Urinary bladder (tissue), 3 donors: ENCODE measurements at regions not wholly inside any gene's neighbourhood (a gene's known extent, or its start where the extent isn't known, plus 50 kb on each side); places are given as distances from the start of the nearest gene placed in this dataset.
A peak's percentile ranks its signal among the peaks of the same experiment; 100 is the strongest.

ENCODE experiments used
- DNase-seq: peaks from one replicate; pipeline ENCODE4 v3.0.0-alpha.2; 2015; ENCODE audit errors: extremely low spot score
- H3K27ac ChIP-seq: one replicate; pipeline ENCODE4 v1.5.1; 2013; ENCODE audit warnings: low read depth, mild to moderate bottlenecking, moderate library complexity
- H3K36me3 ChIP-seq: one replicate; pipeline ENCODE4 v1.6.1; 2013; ENCODE audit warnings: mild to moderate bottlenecking, moderate library complexity; ENCODE audit not compliant: insufficient read depth
- H3K4me1 ChIP-seq: one replicate; pipeline ENCODE4 v1.6.1; 2013; ENCODE audit warnings: mild to moderate bottlenecking, moderate library complexity; ENCODE audit not compliant: insufficient read depth
- H3K4me3 ChIP-seq: one replicate; pipeline ENCODE4 v1.5.1; 2013; ENCODE audit warnings: low read depth, low read length
- WGBS: extraction: QIAGEN DNeasy Blood & Tissue Kit; methylation state at CpG from one replicate; pipeline ENCODE4 v1.1.7; 2013; 5-methylcytosine and 5-hydroxymethylcytosine counted together
- donor health status: healthy with polysubstance abuse.
- donor health status: healthy.

DNA sequence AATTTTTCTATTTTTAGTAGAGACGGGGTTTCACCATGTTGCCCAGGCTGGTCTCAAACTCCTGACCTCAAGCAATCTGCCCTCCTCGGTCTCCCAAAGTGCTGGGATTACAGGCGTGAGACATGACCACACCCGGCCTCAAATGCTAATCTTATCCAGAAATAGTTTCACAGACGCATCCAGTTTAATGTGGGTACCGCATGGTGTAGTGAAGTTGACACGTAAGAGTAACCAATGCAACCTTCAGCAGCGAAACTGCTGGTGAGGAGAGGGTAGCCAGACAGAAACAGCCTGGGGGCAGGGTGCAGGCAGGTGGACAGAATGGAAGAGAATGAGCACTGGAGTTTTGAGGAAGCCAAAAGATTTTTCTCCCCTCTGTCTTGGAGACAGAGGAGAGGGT is 63.5 kb upstream of the FAM180A start:
- no peak overlapping the region for H3K4me3 ChIP-seq
- no peak for DNase-seq
- H3K4me1 ChIP-seq: no peaks in the 10 kb centered on the region
- H3K27ac ChIP-seq: peak overlapping the region; percentile 11
- 77% methylated on average over 8 of the region's 8 CpGs for WGBS
- H3K36me3 ChIP-seq: no peaks in the 10 kb centered on the region

DNA sequence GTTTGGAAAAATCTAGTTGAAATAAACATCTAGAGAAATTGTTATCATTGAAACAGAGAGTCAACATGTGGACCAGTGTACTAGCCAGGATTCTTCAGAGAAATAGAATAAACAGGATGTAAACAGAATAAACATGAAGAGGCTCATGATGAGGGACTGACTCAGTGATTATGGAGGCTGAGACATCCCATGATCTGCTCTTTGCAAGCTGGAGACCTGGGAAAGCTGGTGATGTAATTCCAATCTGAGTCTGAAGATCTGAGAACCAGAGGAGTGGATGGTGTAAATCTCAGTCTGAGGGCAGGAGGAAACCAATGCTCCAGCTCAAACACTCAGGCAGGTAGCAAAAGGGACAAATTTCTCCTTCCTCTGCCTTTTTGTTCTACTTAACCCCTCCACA is 62.9 kb upstream of the FAM180A start:
- Histone ChIP-seq H3K4me1 (no peaks in the 10 kb centered on the region), H3K4me3 (no peak overlapping the region), H3K27ac (no peak overlapping the region), H3K36me3 (no peaks in the 10 kb centered on the region)
- no peak for DNase-seq

GRCh38 chr7:135808206-135808605 is 59.6 kb upstream of the FAM180A start:
- DNase-seq: no peak

GRCh38 chr7:135803143-135803542 is 54.5 kb upstream of the FAM180A start:
- H3K4me1 ChIP-seq: no peaks in the 10 kb centered on the region
- no peaks in the 10 kb centered on the region for H3K36me3 ChIP-seq
- no peak overlapping the region for H3K27ac ChIP-seq
- WGBS: 59% methylated on average over 1 of the region's 1 CpG
- H3K4me3 ChIP-seq: no peak overlapping the region
- no peak for DNase-seq

More at GRCh38 chr7:135808206-135808605, 59.6 kb upstream of the FAM180A start:
- H3K4me3 ChIP-seq: no peak overlapping the region
- H3K36me3 ChIP-seq: no peaks in the 10 kb centered on the region
- H3K27ac ChIP-seq: no peak overlapping the region
- H3K4me1 ChIP-seq: no peaks in the 10 kb centered on the region
- WGBS: 69% methylated on average over 4 of the region's 4 CpGs

DNA sequence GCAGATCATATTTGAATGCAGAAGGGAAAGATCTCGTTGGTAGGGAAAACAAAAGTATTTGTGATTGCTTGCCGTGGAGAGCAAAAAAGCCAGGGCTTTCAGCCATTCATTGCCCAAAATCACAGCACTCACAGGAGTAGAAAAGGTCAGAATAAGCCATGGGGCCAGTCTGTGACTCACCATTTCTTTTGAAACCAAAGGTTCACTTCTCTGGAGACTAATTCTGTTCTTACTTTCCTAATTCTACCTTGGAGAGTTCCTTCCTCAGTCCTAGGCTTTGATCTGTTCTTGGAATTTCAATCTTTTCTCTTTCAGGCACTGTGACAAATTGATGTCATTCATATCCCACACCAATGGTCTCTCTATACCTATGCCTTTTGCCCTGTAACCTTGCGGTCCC is 54.1 kb upstream of the FAM180A start:
- Histone ChIP-seq H3K4me3 (no peak overlapping the region), H3K36me3 (no peaks in the 10 kb centered on the region), H3K4me1 (no peaks in the 10 kb centered on the region), H3K27ac (no peak overlapping the region)
- WGBS: 80% methylated on average over 3 of the region's 3 CpGs
- no peak for DNase-seq

GRCh38 chr7:135801877-135802276 is 53.3 kb upstream of the FAM180A start:
- Histone ChIP-seq H3K4me3 (no peak overlapping the region), H3K36me3 (no peaks in the 10 kb centered on the region), H3K4me1 (no peaks in the 10 kb centered on the region), H3K27ac (no peak overlapping the region)
- no peak for DNase-seq
- WGBS: 74% methylated on average over 6 of the region's 6 CpGs

- Histone ChIP-seq H3K36me3 (no peaks in the 10 kb centered on the region), H3K4me1 (no peaks in the 10 kb centered on the region), H3K27ac (no peak overlapping the region), H3K4me3 (no peak overlapping the region)
- WGBS: 40% methylated on average over 16 of the region's 16 CpGs
- peak; percentile 8 for DNase-seq
Observed at GRCh38 chr7:135801045-135801693, 52.6 kb upstream of the FAM180A start.

- Histone ChIP-seq H3K27ac (no peak overlapping the region), H3K36me3 (no peaks in the 10 kb centered on the region), H3K4me3 (no peak overlapping the region), H3K4me1 (no peaks in the 10 kb centered on the region)
- DNase-seq: no peak
- 57% methylated on average over 10 of the region's 10 CpGs for whole genome bisulfite sequencing
Observed at GRCh38 chr7:135800560-135800959, 51.9 kb upstream of the FAM180A start.

DNA sequence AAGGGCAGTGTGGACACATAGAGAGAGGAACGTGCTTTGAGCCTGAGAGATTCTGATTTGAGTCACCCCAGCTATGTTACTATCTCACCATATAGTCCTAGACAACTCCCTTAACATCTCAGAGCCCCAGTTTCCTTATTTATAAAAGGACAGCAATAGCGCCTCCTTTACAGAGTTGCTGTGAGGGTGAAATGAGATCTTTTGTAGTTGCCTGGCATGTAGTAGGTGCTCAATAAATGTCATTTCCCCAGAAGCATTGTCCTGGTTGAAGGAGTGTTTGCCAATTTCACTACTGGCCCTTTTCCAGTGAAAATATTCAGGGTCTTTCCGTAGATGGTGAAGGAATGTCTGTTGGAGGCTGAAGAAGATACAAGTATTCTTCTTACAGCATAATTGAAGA is 51.3 kb upstream of the FAM180A start:
- no peaks in the 10 kb centered on the region for H3K4me1 ChIP-seq
- no peak for DNase-seq
- 77% methylated on average over 3 of the region's 3 CpGs for WGBS
- H3K4me3 ChIP-seq: no peak overlapping the region
- no peaks in the 10 kb centered on the region for H3K36me3 ChIP-seq
- no peak overlapping the region for H3K27ac ChIP-seq
